ENCODE measurements at regions not wholly inside any gene's neighbourhood (a gene's known extent, or its start where the extent isn't known, plus 50 kb on each side); places are given as distances from the start of the nearest gene placed in this dataset.

DNA sequence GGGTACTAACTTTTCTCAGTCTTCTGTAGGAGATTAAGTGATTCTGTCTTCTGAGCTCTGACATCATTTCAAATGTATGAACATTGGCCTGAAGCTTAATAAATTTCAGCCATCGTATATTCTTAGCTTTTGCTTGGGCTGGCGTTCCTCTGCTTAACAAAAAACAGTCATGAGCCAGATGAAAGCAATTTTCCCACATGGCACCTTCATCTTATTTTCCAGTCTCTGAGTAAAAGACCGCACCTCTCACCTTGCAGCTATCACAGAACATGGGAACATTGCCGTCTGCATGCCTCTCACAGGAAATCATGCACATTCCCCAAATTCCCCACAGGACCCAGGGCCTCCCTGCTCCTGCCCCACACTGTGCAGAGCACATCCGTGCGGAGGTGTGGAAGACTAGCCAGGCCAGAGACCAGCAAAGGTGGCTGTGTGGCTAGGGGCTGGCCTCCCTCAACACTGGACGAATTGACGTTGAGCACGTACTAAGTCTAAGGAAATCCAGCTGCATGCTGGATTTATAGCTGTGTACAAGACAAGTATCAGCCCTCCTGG is 531.8 kb upstream of the ID2 start:
- TF ChIP-seq POLR2AphosphoS5 (IDR thresholded peaks at IDR 0.05) = no peak
- TF ChIP-seq, protein P1, sequence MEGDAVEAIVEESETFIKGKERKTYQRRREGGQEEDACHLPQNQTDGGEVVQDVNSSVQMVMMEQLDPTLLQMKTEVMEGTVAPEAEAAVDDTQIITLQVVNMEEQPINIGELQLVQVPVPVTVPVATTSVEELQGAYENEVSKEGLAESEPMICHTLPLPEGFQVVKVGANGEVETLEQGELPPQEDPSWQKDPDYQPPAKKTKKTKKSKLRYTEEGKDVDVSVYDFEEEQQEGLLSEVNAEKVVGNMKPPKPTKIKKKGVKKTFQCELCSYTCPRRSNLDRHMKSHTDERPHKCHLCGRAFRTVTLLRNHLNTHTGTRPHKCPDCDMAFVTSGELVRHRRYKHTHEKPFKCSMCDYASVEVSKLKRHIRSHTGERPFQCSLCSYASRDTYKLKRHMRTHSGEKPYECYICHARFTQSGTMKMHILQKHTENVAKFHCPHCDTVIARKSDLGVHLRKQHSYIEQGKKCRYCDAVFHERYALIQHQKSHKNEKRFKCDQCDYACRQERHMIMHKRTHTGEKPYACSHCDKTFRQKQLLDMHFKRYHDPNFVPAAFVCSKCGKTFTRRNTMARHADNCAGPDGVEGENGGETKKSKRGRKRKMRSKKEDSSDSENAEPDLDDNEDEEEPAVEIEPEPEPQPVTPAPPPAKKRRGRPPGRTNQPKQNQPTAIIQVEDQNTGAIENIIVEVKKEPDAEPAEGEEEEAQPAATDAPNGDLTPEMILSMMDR (IDR thresholded peaks at IDR 0.05) = no peak
